ENCODE measurements at regions not wholly inside any gene's neighbourhood (a gene's known extent, or its start where the extent isn't known, plus 50 kb on each side); places are given as distances from the start of the nearest gene placed in this dataset.
"Not testable (repeated sequence)": the region's sequence is repeated elsewhere in the genome, so short reads cannot be mapped to it uniquely, and the experiment has no call there.

DNA sequence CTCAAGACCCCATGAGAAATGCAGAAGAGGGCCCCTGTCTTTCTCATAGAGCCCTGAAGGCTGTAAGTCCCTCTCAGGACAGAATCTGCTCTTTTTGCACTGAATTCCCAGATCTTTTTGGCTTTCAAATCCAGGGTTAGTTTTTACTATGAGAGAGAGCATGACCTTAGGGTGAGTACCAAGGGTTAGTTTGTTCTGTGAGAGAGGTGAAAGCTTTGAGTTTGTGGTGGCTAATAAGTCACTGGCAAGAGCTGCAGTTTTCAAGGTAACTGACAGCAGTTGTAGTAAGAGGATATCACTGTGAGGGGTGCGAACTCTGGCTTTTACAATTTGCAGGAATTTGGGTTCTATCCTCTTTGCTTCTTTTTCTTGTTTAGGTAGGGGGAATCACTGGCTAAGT lies 248.4 kb upstream of the KCNH7 start:
- H3K27ac ChIP-seq = no peak overlapping the region
- H3K9me3 ChIP-seq (replicated peaks in 1 of 3) = no peaks in the 10 kb centered on the region
- H3K4me1 ChIP-seq (replicated peaks in 1 of 2) = no peaks in the 10 kb centered on the region
- no peaks in the 10 kb centered on the region for H3K36me3 ChIP-seq (replicated peaks in 1 of 2)
- intact Hi-C loops (cut with DNase I) = no loop called here
- DNase-seq = no peak
- H3K27me3 ChIP-seq = no peaks in the 10 kb centered on the region
- WGBS, 4 donors = 71 to 84% (median 79%) methylated on average over 1 of the region's 1 CpG
- no peak overlapping the region for H3K4me3 ChIP-seq
- TF ChIP-seq CTCF (IDR thresholded peaks at IDR 0.05) = no peak
- no peak for TF ChIP-seq POLR2A (IDR thresholded peaks at IDR 0.05)

GRCh38 chr2:163085366-163086024 lies 246.9 kb upstream of the KCNH7 start:
- H3K9me3 ChIP-seq (replicated peaks in 1 of 3); H3K4me3 ChIP-seq; H3K27me3 ChIP-seq; DNase-seq; H3K4me1 ChIP-seq (replicated peaks in 1 of 2); intact Hi-C loops (cut with DNase I); H3K36me3 ChIP-seq (replicated peaks in 1 of 2); H3K27ac ChIP-seq: not testable (repeated sequence)
- WGBS, 4 donors = 76 to 82% (median 80%) methylated on average over 12 of the region's 12 CpGs

DNA sequence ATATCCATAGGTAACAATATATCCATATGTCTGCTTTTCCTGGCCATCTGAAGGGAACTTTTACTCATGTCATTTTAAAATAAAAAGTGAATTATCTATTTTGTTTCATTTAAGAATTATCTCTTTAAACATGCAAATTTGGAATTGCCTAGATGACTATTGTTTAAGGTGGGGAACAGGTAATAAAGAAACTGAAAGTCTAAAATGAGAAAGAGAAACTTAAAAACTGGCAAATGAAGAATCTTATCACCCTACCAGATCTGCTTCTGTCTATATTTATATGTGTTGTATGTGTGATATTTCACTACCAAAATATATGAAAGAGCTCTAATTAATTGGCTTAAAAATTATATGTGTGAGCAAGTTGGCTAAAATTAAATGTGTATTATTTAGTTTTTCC lies 243.2 kb upstream of the KCNH7 start:
- no peaks in the 10 kb centered on the region for H3K9me3 ChIP-seq (replicated peaks in 1 of 3)
- no peak for TF ChIP-seq POLR2A (IDR thresholded peaks at IDR 0.05)
- TF ChIP-seq CTCF (IDR thresholded peaks at IDR 0.05) = no peak
- H3K4me1 ChIP-seq (replicated peaks in 1 of 2) = no peaks in the 10 kb centered on the region
- H3K4me3 ChIP-seq = no peak overlapping the region
- H3K27ac ChIP-seq = no peak overlapping the region
- DNase-seq = no peak
- H3K27me3 ChIP-seq = no peaks in the 10 kb centered on the region
- no peaks in the 10 kb centered on the region for H3K36me3 ChIP-seq (replicated peaks in 1 of 2)
- intact Hi-C loops (cut with DNase I) = no loop called here

DNA sequence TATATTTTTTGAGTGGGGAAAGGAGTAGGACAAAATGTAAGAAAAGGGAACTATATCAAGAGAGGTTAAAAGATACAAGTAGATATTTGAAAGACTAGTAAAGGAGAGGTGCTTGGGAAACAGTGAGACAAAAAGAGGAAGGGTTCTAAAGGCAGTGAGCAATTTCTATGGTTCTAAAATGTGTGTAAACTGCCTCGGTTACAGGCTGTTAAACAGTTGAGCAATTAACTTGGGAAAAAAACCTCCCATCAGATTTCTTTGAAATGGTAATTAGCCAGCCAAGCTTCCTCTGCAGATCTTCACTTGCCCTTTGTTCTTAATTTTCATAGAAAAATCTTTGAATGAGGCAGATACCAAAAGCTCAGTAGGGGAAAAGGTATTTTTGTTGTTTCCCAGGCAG lies 238.7 kb upstream of the KCNH7 start:
- no peaks in the 10 kb centered on the region for H3K4me1 ChIP-seq (replicated peaks in 1 of 2)
- H3K36me3 ChIP-seq (replicated peaks in 1 of 2) = no peaks in the 10 kb centered on the region
- WGBS, 4 donors = 30 to 53% (median 44%) methylated on average over 1 of the region's 1 CpG
- intact Hi-C loops (cut with DNase I) = no loop called here
- H3K4me3 ChIP-seq = no peak overlapping the region
- TF ChIP-seq CTCF (IDR thresholded peaks at IDR 0.05) (no peak), POLR2A (IDR thresholded peaks at IDR 0.05) (no peak)
- DNase-seq = no peak
- H3K9me3 ChIP-seq (replicated peaks in 1 of 3) = no peaks in the 10 kb centered on the region
- H3K27ac ChIP-seq = no peak overlapping the region
- no peaks in the 10 kb centered on the region for H3K27me3 ChIP-seq

DNA sequence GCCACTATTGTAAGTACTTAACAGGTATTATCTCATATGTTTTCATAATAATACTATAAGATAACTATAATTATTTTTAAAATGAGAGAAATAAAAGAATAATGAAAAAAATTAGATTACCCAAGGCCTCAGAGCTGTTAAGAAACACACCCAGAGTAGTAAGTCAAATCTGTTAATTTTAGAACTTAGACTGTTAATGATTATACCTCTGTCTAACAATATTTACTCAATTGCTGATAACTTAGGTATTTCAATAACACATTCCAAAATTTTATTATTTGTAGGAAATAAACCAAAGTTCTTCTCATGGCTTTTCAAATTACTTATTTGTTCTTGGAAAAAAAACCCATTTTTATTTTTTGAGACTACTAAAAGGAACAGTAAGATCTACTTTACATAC lies 227.5 kb upstream of the KCNH7 start:
- TF ChIP-seq POLR2A (IDR thresholded peaks at IDR 0.05) (no peak), CTCF (IDR thresholded peaks at IDR 0.05) (no peak)
- H3K4me3 ChIP-seq = no peak overlapping the region
- no peaks in the 10 kb centered on the region for H3K4me1 ChIP-seq (replicated peaks in 1 of 2)
- H3K27ac ChIP-seq = no peak overlapping the region
- H3K9me3 ChIP-seq (replicated peaks in 1 of 3) = no peaks in the 10 kb centered on the region
- H3K36me3 ChIP-seq (replicated peaks in 1 of 2) = no peaks in the 10 kb centered on the region
- no peaks in the 10 kb centered on the region for H3K27me3 ChIP-seq
- no peak for DNase-seq
- intact Hi-C loops (cut with DNase I) = no loop called here
